ENCODE measurements at regions not wholly inside any gene's neighbourhood (a gene's known extent, or its start where the extent isn't known, plus 50 kb on each side); places are given as distances from the start of the nearest gene placed in this dataset.

DNA sequence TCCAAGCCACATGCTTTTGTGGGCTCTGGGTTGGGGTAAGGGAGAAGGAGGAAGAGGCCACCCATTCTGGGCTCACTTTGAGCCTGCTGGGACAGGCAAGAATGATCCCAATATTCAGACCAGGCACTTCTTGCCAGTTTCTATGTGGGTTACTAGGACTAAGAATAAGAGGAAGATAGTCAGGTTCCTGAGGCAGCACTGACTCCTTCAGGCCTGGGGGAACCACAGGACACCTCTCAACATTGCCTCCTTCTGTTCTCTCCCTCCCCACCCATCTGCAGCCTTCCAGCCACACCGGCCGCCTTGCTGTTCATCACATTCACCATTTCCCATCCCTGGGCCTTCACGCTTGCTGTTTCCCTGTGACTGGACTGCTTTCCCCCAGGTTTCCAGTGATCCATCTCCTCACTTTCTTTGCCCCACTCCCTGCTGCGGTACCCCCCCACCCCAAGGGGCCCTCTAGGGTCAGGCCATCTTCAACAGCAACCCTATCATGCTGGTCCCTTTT, 69.2 kb upstream of the SIRPA start:
- Histone ChIP-seq H3K27me3 (ENCODE audit: control insufficient read depth, insufficient read depth, low read length, poor library complexity, severe bottlenecking) (no peaks in the 10 kb centered on the region), H3K4me3 (ENCODE audit: insufficient read depth, low read depth, low read length) (no peak overlapping the region), H3K27ac (ENCODE audit: insufficient read depth, low read depth, low read length, poor library complexity, severe bottlenecking) (no peak overlapping the region), H3K4me1 (ENCODE audit: control insufficient read depth, insufficient read depth, low read length) (no peaks in the 10 kb centered on the region), H3K36me3 (ENCODE audit: control insufficient read depth, insufficient read depth, low read length) (no peaks in the 10 kb centered on the region), H3K9me3 (ENCODE audit: control insufficient read depth, low read length) (no peaks in the 10 kb centered on the region)
- 92 to 94% methylated on average over 4 of the region's 4 CpGs for WGBS, 2 experiments

DNA sequence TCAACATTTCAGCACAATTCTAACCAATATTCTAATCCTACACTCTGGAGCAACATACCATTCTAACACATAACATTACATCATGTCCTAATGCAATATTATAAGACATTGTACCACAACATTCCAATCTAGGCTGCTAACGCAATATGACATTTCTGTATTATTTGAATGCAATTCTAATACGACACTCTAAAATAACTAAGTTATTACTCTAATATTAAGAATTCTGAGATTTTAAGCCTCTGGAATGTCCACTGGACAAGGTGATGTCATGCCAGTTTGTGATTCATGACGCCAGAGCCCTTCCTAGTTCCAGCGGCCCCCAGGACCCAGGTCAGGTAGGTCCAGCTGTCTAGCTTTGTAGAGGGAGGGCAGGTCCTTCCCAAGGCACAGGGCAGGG, 69.7 kb upstream of the SIRPA start:
- 98 to 100% methylated on average over 3 to 4 of the region's 4 CpGs for WGBS, 2 experiments
- no peaks in the 10 kb centered on the region for H3K9me3 ChIP-seq (ENCODE audit: control insufficient read depth, low read length)
- no peaks in the 10 kb centered on the region for H3K4me1 ChIP-seq (ENCODE audit: control insufficient read depth, insufficient read depth, low read length)
- no peak overlapping the region for H3K27ac ChIP-seq (ENCODE audit: insufficient read depth, low read depth, low read length, poor library complexity, severe bottlenecking)
- no peaks in the 10 kb centered on the region for H3K27me3 ChIP-seq (ENCODE audit: control insufficient read depth, insufficient read depth, low read length, poor library complexity, severe bottlenecking)
- H3K4me3 ChIP-seq (ENCODE audit: insufficient read depth, low read depth, low read length), result no peak overlapping the region
- no peaks in the 10 kb centered on the region for H3K36me3 ChIP-seq (ENCODE audit: control insufficient read depth, insufficient read depth, low read length)

- no peaks in the 10 kb centered on the region for H3K9me3 ChIP-seq (ENCODE audit: control insufficient read depth, low read length)
- no peaks in the 10 kb centered on the region for H3K27me3 ChIP-seq (ENCODE audit: control insufficient read depth, insufficient read depth, low read length, poor library complexity, severe bottlenecking)
- WGBS, 2 experiments, result 83 to 87% methylated on average over 4 of the region's 4 CpGs
- H3K4me3 ChIP-seq (ENCODE audit: insufficient read depth, low read depth, low read length), result no peak overlapping the region
- H3K4me1 ChIP-seq (ENCODE audit: control insufficient read depth, insufficient read depth, low read length), result no peaks in the 10 kb centered on the region
- no peak overlapping the region for H3K27ac ChIP-seq (ENCODE audit: insufficient read depth, low read depth, low read length, poor library complexity, severe bottlenecking)
- no peaks in the 10 kb centered on the region for H3K36me3 ChIP-seq (ENCODE audit: control insufficient read depth, insufficient read depth, low read length)
Measured at GRCh38 chr20:1824834-1825233, 70.4 kb upstream of the SIRPA start.

DNA sequence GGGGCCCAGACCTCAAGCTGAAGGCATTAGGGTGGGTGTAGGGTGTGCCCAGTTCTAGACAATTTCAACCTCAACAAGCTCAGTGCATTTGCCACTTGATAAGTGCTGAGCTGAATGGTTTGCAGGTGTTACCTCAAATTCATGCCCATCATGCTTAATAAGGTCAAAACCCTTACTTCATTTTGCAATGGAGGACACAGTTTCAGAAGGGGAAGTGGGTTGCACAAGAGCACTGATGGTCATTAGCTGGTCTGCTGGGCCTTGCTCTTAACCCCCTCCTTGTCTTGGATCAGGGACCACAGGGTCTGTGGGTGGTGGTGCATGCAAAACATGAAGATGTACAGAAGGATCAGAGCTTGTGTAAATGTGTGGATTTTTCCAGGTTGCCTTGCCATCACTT, 71.0 kb upstream of the SIRPA start:
- Histone ChIP-seq H3K9me3 (ENCODE audit: control insufficient read depth, low read length) (no peaks in the 10 kb centered on the region), H3K27ac (ENCODE audit: insufficient read depth, low read depth, low read length, poor library complexity, severe bottlenecking) (no peak overlapping the region), H3K4me3 (ENCODE audit: insufficient read depth, low read depth, low read length) (no peak overlapping the region), H3K27me3 (ENCODE audit: control insufficient read depth, insufficient read depth, low read length, poor library complexity, severe bottlenecking) (no peaks in the 10 kb centered on the region), H3K4me1 (ENCODE audit: control insufficient read depth, insufficient read depth, low read length) (peaks cover under 1% of the 10 kb centered on the region), H3K36me3 (ENCODE audit: control insufficient read depth, insufficient read depth, low read length) (no peaks in the 10 kb centered on the region)

- Histone ChIP-seq H3K4me3 (ENCODE audit: insufficient read depth, low read depth, low read length) (no peak overlapping the region), H3K4me1 (ENCODE audit: control insufficient read depth, insufficient read depth, low read length) (peaks cover 7% of the 10 kb centered on the region), H3K27ac (ENCODE audit: insufficient read depth, low read depth, low read length, poor library complexity, severe bottlenecking) (no peak overlapping the region), H3K36me3 (ENCODE audit: control insufficient read depth, insufficient read depth, low read length) (no peaks in the 10 kb centered on the region), H3K9me3 (ENCODE audit: control insufficient read depth, low read length) (no peaks in the 10 kb centered on the region), H3K27me3 (ENCODE audit: control insufficient read depth, insufficient read depth, low read length, poor library complexity, severe bottlenecking) (no peaks in the 10 kb centered on the region)
- 87% methylated on average over 5 of the region's 5 CpGs for WGBS, 2 experiments
Measured at GRCh38 chr20:1823450-1823844, 71.8 kb upstream of the SIRPA start.

GRCh38 chr20:1822564-1823449, 72.4 kb upstream of the SIRPA start:
- no peaks in the 10 kb centered on the region for H3K9me3 ChIP-seq (ENCODE audit: control insufficient read depth, low read length)
- 87 to 91% methylated on average over 2 of the region's 4 CpGs for WGBS, 2 experiments
- peaks cover 13% of the 10 kb centered on the region for H3K4me1 ChIP-seq (ENCODE audit: control insufficient read depth, insufficient read depth, low read length)
- no peak overlapping the region for H3K27ac ChIP-seq (ENCODE audit: insufficient read depth, low read depth, low read length, poor library complexity, severe bottlenecking)
- H3K27me3 ChIP-seq (ENCODE audit: control insufficient read depth, insufficient read depth, low read length, poor library complexity, severe bottlenecking), result no peaks in the 10 kb centered on the region
- no peaks in the 10 kb centered on the region for H3K36me3 ChIP-seq (ENCODE audit: control insufficient read depth, insufficient read depth, low read length)
- no peak overlapping the region for H3K4me3 ChIP-seq (ENCODE audit: insufficient read depth, low read depth, low read length)

- WGBS, 2 experiments, result 94 to 96% methylated on average over 8 of the region's 8 CpGs
- Histone ChIP-seq H3K9me3 (ENCODE audit: control insufficient read depth, low read length) (no peaks in the 10 kb centered on the region), H3K27ac (ENCODE audit: insufficient read depth, low read depth, low read length, poor library complexity, severe bottlenecking) (no peak overlapping the region), H3K27me3 (ENCODE audit: control insufficient read depth, insufficient read depth, low read length, poor library complexity, severe bottlenecking) (no peaks in the 10 kb centered on the region), H3K4me3 (ENCODE audit: insufficient read depth, low read depth, low read length) (no peak overlapping the region), H3K36me3 (ENCODE audit: control insufficient read depth, insufficient read depth, low read length) (no peaks in the 10 kb centered on the region), H3K4me1 (ENCODE audit: control insufficient read depth, insufficient read depth, low read length) (peaks cover 26% of the 10 kb centered on the region)
Measured at GRCh38 chr20:1820138-1821079, 74.8 kb upstream of the SIRPA start.

DNA sequence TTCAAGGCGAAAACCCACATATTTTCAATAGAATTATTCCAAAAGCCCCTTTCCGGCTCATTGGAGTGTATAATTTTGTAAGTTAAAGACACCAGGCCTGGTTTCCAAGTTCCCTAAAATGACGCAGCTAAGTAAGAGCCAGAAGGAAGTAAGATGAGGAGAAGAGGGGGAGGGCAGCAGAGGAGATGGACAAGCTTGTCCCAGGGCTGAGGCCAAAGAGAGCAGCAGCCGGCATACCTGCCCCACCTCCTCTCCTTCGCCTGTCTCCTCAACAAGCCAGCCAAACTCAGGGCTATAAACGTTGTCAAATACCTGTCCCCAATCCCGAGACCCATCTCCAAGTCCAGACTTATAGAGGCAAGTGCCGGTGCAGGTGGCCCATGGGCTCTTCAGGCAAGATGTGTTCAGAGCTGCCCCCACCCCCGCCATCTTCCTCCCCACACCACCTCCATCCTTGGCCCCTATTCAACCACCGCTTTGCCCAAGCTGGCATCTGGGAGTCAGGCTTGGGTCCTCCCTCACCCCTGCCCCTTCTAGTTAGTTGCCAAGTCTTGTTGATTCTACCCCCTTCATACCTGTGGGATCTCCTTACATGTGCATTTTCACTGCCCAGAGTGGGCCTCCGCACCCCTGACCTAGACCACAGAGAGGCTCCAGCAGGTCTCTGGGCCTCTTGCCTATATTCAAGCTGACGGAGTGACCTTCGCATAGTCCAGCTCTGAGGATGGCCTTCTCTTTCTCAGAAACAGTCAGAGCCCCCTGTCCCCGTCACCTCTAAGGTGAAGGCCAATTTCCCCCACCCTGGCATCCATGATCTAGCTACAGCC, 75.7 kb upstream of the SIRPA start:
- 76 to 78% methylated on average over 13 of the region's 14 CpGs for WGBS, 2 experiments
- Histone ChIP-seq H3K4me3 (ENCODE audit: insufficient read depth, low read depth, low read length) (no peak overlapping the region), H3K9me3 (ENCODE audit: control insufficient read depth, low read length) (no peaks in the 10 kb centered on the region), H3K27me3 (ENCODE audit: control insufficient read depth, insufficient read depth, low read length, poor library complexity, severe bottlenecking) (no peaks in the 10 kb centered on the region), H3K36me3 (ENCODE audit: control insufficient read depth, insufficient read depth, low read length) (no peaks in the 10 kb centered on the region), H3K27ac (ENCODE audit: insufficient read depth, low read depth, low read length, poor library complexity, severe bottlenecking) (no peak overlapping the region), H3K4me1 (ENCODE audit: control insufficient read depth, insufficient read depth, low read length) (peaks cover 26% of the 10 kb centered on the region)

DNA sequence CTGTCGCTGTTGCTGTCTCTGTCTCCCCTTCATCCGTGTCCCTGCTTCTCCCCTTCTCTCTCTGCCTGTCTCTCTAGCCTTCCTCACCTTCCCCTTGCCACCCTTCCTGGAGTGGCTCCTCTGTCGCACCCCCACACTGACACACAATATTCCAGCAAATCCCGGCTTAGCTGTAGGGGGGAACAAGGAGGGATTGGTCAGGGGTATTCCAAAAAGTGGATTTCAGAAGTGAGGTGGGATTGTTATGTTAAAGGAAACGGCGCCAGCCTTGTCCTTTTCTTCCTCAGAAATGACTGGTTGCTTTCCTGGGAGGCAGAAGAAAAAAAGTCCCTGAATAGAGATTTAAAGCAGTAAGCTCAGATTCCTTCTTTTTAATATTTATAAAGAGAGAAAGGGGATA, 76.3 kb upstream of the SIRPA start:
- no peaks in the 10 kb centered on the region for H3K9me3 ChIP-seq (ENCODE audit: control insufficient read depth, low read length)
- H3K4me1 ChIP-seq (ENCODE audit: control insufficient read depth, insufficient read depth, low read length), result peaks cover 26% of the 10 kb centered on the region
- H3K27ac ChIP-seq (ENCODE audit: insufficient read depth, low read depth, low read length, poor library complexity, severe bottlenecking), result no peak overlapping the region
- H3K27me3 ChIP-seq (ENCODE audit: control insufficient read depth, insufficient read depth, low read length, poor library complexity, severe bottlenecking), result no peaks in the 10 kb centered on the region
- no peak overlapping the region for H3K4me3 ChIP-seq (ENCODE audit: insufficient read depth, low read depth, low read length)
- WGBS, 2 experiments, result 22 to 27% methylated on average over 6 of the region's 6 CpGs
- H3K36me3 ChIP-seq (ENCODE audit: control insufficient read depth, insufficient read depth, low read length), result no peaks in the 10 kb centered on the region
